Stomach (tissue), 8 donors: ENCODE measurements at regions not wholly inside any gene's neighbourhood (a gene's known extent, or its start where the extent isn't known, plus 50 kb on each side); places are given as distances from the start of the nearest gene placed in this dataset.

Experiments
- DNase-seq, 2 donors: peaks; one replicate each; pipeline versions ENCODE4 v3.0.0 to v3.0.0-alpha.2; 2013 to 2019
- H3K27ac ChIP-seq, 5 donors: fragments of 200-600 bp in 4 of 5; sonication (generic) in 4 of 5; one replicate each; pipeline ENCODE4 v1.5.1; 2013 to 2019; ENCODE audit warnings: mild to moderate bottlenecking in 1 of 5, moderate library complexity in 1 of 5
- H3K27me3 ChIP-seq, 3 donors: fragments of 200-600 bp; sonication (generic); one replicate each; pipeline ENCODE4 v1.5.1; 2017 to 2019; ENCODE audit warnings: mixed run types in 1 of 3
- H3K36me3 ChIP-seq, 4 donors: fragments of 200-600 bp; sonication (generic); 1 replicate in 3 of 4; 2 replicates in 1 of 4; pipeline ENCODE4 v1.5.1; 2016 to 2019
- H3K4me1 ChIP-seq, 4 donors: fragments of 200-600 bp; sonication (generic); one replicate each; pipeline ENCODE4 v1.5.1; 2016 to 2019
- H3K4me3 ChIP-seq, 4 donors: fragments of 200-600 bp; sonication (generic) in 3 of 4; one replicate each; pipeline ENCODE4 v1.5.1; 2016 to 2019; ENCODE audit warnings: mild to moderate bottlenecking in 1 of 4
- H3K9me3 ChIP-seq, 4 donors: fragments of 200-600 bp; sonication (generic); one replicate each; pipeline ENCODE4 v1.5.1; 2016 to 2019
- EP300 ChIP-seq: sonication (generic); formaldehyde crosslinking; IDR thresholded peaks from one replicate; pipeline ENCODE4 v1.6.1; 2017; ENCODE audit warnings: antibody characterized with exemption
- POLR2A ChIP-seq, 4 donors: fragments of 450-650 bp; IDR thresholded peaks; one replicate each; pipeline ENCODE4 v1.6.1; 2016; ENCODE audit warnings: antibody characterized with exemption in 4 of 4, control low read depth in 2 of 4, mild to moderate bottlenecking in 1 of 4, moderate library complexity in 1 of 4
- POLR2AphosphoS5 ChIP-seq, 3 donors: sonication (generic); formaldehyde crosslinking; IDR thresholded peaks; one replicate each; pipeline ENCODE4 v1.6.1; 2016; ENCODE audit warnings: antibody characterized with exemption in 3 of 3
- WGBS, 5 donors: extraction: QIAGEN DNeasy Blood & Tissue Kit in 3 of 5; methylation state at CpG; one replicate each; pipeline versions ENCODE4 v1.1.5 to v1.1.7; 2013 to 2018; 5-methylcytosine and 5-hydroxymethylcytosine counted together
- intact Hi-C: fragments of 100-400 bp; cut with DNase I; formaldehyde crosslinking; loops from one replicate; pipeline ENCODE4 v1.15.1; 2023; ENCODE audit warnings: low total_unique reads
- TF ChIP-seq, protein P1 (sequence below), 7 experiments: fragments of 450-650 bp in 4 of 7; fragments of 200-600 bp in 3 of 7; sonication (generic) in 3 of 7; IDR thresholded peaks; one replicate each; pipeline ENCODE4 v1.5.1; 2016 to 2019; ENCODE audit warnings: antibody characterized with exemption in 7 of 7, control low read depth in 2 of 7, mild to moderate bottlenecking in 1 of 7
- donor health status: healthy with polysubstance abuse.
- donor health status: Bipolar disorder and iron deficiency.
- donor health status: healthy.

DNA sequence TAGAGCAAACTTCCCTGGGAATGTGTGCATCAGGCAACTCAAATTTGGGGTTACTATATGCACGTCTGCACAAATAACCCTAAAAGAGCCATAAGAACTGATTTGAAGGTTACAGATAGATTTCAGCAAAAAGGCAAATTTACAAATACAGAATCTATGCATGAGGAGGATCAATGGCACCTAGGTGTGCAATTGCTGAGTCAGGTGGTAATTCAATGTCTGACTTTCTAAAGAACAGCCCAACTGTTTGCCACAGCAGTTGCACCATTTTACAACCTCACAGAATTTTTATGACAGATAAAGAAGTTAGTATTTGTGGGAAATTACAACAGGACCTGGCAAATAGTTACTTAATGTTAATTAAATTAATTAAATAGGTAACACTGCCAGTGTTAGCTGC, 405.5 kb downstream of the TMEM114 start:
- H3K36me3 ChIP-seq: no peaks in the 10 kb centered on the region
- no peak for DNase-seq
- WGBS, 5 donors: 77 to 89% (median 87%) methylated on average over 1 of the region's 1 CpG
- no peak for TF ChIP-seq POLR2A (IDR thresholded peaks at IDR 0.05)
- no peak for TF ChIP-seq EP300
- TF ChIP-seq POLR2AphosphoS5 (IDR thresholded peaks at IDR 0.05): no peak
- no peaks in the 10 kb centered on the region for H3K4me1 ChIP-seq
- intact Hi-C loops: no loop called here
- no peak overlapping the region for H3K4me3 ChIP-seq
- H3K27ac ChIP-seq: no peak overlapping the region
- no peaks in the 10 kb centered on the region for H3K27me3 ChIP-seq
- H3K9me3 ChIP-seq: no peaks in the 10 kb centered on the region

DNA sequence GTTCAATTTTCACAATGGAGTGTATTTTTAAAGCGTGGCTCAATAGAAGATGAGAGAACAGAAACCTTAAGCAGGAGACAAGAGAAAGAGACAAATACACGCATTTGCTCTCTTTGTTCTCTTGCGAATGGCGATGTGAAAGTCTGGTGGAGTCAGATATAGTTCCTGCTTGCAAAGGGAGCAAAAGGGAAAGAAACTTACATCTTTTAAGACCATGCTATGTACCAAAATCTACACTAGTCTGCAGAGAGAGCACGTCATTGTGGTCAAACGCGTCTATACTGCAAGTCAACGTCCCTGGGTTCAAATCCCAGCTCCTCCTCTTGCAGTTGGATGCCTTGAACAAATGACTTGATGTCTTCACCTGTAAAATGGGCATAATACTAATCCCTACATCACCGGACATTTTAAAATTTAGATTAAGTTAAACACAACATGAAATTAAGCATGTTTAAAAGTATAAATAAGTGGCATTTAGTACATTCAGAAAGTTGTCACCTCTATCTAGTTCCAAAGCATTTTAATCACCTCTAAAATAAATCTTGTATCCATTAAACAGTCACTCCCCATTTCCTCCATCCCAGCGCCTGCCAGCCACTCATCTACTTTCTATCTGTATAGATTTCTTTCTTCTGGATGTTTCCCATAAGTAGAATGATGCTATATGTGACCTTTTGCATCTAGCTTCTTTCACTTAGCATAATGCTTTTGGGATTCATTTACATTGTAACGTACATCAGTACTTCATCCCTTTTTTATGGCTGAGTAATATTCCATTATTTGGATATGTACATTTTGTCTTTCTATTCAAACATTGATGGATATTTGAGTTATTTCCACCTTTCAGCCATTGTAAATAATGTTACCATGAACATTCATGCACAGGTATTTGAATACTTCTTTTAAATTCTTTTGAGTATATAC, 406.9 kb downstream of the TMEM114 start:
- intact Hi-C loops: no loop called here
- Histone ChIP-seq H3K36me3 (no peaks in the 10 kb centered on the region), H3K27me3 (no peaks in the 10 kb centered on the region), H3K4me3 (no peak overlapping the region), H3K9me3 (no peaks in the 10 kb centered on the region), H3K27ac (no peak overlapping the region), H3K4me1 (no peaks in the 10 kb centered on the region)
- no peak for DNase-seq
- 72 to 83% (median 79%) methylated on average over 11 of the region's 11 CpGs for WGBS, 5 donors
- TF ChIP-seq EP300 (no peak), POLR2A (IDR thresholded peaks at IDR 0.05) (no peak), POLR2AphosphoS5 (IDR thresholded peaks at IDR 0.05) (no peak)
- TF ChIP-seq, protein P1, sequence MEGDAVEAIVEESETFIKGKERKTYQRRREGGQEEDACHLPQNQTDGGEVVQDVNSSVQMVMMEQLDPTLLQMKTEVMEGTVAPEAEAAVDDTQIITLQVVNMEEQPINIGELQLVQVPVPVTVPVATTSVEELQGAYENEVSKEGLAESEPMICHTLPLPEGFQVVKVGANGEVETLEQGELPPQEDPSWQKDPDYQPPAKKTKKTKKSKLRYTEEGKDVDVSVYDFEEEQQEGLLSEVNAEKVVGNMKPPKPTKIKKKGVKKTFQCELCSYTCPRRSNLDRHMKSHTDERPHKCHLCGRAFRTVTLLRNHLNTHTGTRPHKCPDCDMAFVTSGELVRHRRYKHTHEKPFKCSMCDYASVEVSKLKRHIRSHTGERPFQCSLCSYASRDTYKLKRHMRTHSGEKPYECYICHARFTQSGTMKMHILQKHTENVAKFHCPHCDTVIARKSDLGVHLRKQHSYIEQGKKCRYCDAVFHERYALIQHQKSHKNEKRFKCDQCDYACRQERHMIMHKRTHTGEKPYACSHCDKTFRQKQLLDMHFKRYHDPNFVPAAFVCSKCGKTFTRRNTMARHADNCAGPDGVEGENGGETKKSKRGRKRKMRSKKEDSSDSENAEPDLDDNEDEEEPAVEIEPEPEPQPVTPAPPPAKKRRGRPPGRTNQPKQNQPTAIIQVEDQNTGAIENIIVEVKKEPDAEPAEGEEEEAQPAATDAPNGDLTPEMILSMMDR (IDR thresholded peaks at IDR 0.05): no peak

GRCh38 chr16:8182761-8183160, 407.6 kb downstream of the TMEM114 start:
- TF ChIP-seq EP300 (no peak), POLR2A (IDR thresholded peaks at IDR 0.05) (no peak), POLR2AphosphoS5 (IDR thresholded peaks at IDR 0.05) (no peak)
- TF ChIP-seq, protein P1 (IDR thresholded peaks at IDR 0.05): no peak
- 45 to 62% (median 51%) methylated on average over 7 of the region's 7 CpGs for WGBS, 5 donors
- Histone ChIP-seq H3K36me3 (no peaks in the 10 kb centered on the region), H3K27ac (no peak overlapping the region), H3K9me3 (no peaks in the 10 kb centered on the region), H3K27me3 (no peaks in the 10 kb centered on the region), H3K4me1 (no peaks in the 10 kb centered on the region), H3K4me3 (no peak overlapping the region)
- intact Hi-C loops: no loop called here
- no peak for DNase-seq

- no peaks in the 10 kb centered on the region for H3K4me1 ChIP-seq
- no peak overlapping the region for H3K4me3 ChIP-seq
- DNase-seq: peak in 1 of 2 donors; percentile 13
- no peaks in the 10 kb centered on the region for H3K27me3 ChIP-seq
- 18 to 28% (median 24%) methylated on average over 5 of the region's 5 CpGs for WGBS, 5 donors
- intact Hi-C loops: no loop called here
- no peak overlapping the region for H3K27ac ChIP-seq
- H3K36me3 ChIP-seq: no peaks in the 10 kb centered on the region
- H3K9me3 ChIP-seq: no peaks in the 10 kb centered on the region
- TF ChIP-seq POLR2A (IDR thresholded peaks at IDR 0.05) (no peak), EP300 (no peak), POLR2AphosphoS5 (IDR thresholded peaks at IDR 0.05) (no peak)
- TF ChIP-seq, protein P1 (IDR thresholded peaks at IDR 0.05): no peak
These were observed 410.7 kb downstream of the TMEM114 start for GRCh38 chr16:8179615-8180014.

DNA sequence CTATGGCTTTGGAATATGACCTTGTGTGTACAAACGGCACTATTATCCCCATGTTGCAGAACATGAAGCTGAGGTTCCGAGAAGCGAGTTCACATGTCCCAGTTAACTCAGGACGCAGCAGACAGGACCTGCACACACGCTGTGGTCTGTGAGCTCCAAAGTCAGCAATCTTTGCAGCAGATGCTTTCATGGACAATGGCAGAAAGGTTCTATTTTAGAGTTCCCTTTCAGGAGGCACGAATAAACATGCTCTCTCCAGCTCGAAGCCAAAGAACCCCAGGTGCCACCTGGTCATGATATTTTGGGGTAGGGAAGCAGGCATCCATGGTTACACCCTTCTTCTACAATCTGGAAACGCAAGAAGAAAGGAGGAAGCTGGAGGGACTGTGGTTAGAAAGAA, 412.0 kb downstream of the TMEM114 start:
- H3K4me1 ChIP-seq: no peaks in the 10 kb centered on the region
- H3K9me3 ChIP-seq: no peaks in the 10 kb centered on the region
- DNase-seq: no peak
- H3K4me3 ChIP-seq: no peak overlapping the region
- H3K27ac ChIP-seq: no peak overlapping the region
- TF ChIP-seq EP300 (no peak), POLR2A (IDR thresholded peaks at IDR 0.05) (no peak), POLR2AphosphoS5 (IDR thresholded peaks at IDR 0.05) (no peak)
- TF ChIP-seq, protein P1 (IDR thresholded peaks at IDR 0.05): no peak
- no peaks in the 10 kb centered on the region for H3K36me3 ChIP-seq
- H3K27me3 ChIP-seq: no peaks in the 10 kb centered on the region
- WGBS, 5 donors: 82 to 88% (median 85%) methylated on average over 8 of the region's 8 CpGs
- intact Hi-C loops: no loop called here
